ENCODE measurements at regions not wholly inside any gene's neighbourhood (a gene's known extent, or its start where the extent isn't known, plus 50 kb on each side); places are given as distances from the start of the nearest gene placed in this dataset.

- no peak for TF ChIP-seq CTCF (IDR thresholded peaks at IDR 0.05; ENCODE audit: control insufficient read depth, extremely low read depth, insufficient read depth)
- H3K4me3 ChIP-seq (ENCODE audit: low read depth, low read length), result no peak overlapping the region
- no peak for DNase-seq (ENCODE audit: low read depth)
Observed at GRCh38 chr1:5632814-5633213, 359.4 kb downstream of the NPHP4 start.

- no peak for DNase-seq (ENCODE audit: low read depth)
- TF ChIP-seq CTCF (IDR thresholded peaks at IDR 0.05; ENCODE audit: control insufficient read depth, extremely low read depth, insufficient read depth), result no peak
Observed at GRCh38 chr1:5632224-5632623, 360.0 kb downstream of the NPHP4 start.

GRCh38 chr1:5628416-5628815 is 363.8 kb downstream of the NPHP4 start:
- no peak overlapping the region for H3K4me3 ChIP-seq (ENCODE audit: low read depth, low read length)
- TF ChIP-seq CTCF (IDR thresholded peaks at IDR 0.05; ENCODE audit: control insufficient read depth, extremely low read depth, insufficient read depth), result no peak
- no peak for DNase-seq (ENCODE audit: low read depth)

More at GRCh38 chr1:5632224-5632623, 360.0 kb downstream of the NPHP4 start:
- H3K4me3 ChIP-seq (ENCODE audit: low read depth, low read length), result no peak overlapping the region

GRCh38 chr1:5623399-5623798 is 368.8 kb downstream of the NPHP4 start:
- TF ChIP-seq CTCF (IDR thresholded peaks at IDR 0.05; ENCODE audit: control insufficient read depth, extremely low read depth, insufficient read depth), result no peak
- no peak overlapping the region for H3K4me3 ChIP-seq (ENCODE audit: low read depth, low read length)
- no peak for DNase-seq (ENCODE audit: low read depth)

GRCh38 chr1:5622412-5622811 is 369.8 kb downstream of the NPHP4 start:
- H3K4me3 ChIP-seq (ENCODE audit: low read depth, low read length), result no peak overlapping the region
- no peak for TF ChIP-seq CTCF (IDR thresholded peaks at IDR 0.05; ENCODE audit: control insufficient read depth, extremely low read depth, insufficient read depth)
- DNase-seq (ENCODE audit: low read depth), result no peak

- no peak for DNase-seq (ENCODE audit: low read depth)
- H3K4me3 ChIP-seq (ENCODE audit: low read depth, low read length), result no peak overlapping the region
- TF ChIP-seq CTCF (IDR thresholded peaks at IDR 0.05; ENCODE audit: control insufficient read depth, extremely low read depth, insufficient read depth), result no peak
Observed at GRCh38 chr1:5621692-5622091, 370.5 kb downstream of the NPHP4 start.

GRCh38 chr1:5620997-5621396 is 371.2 kb downstream of the NPHP4 start:
- peak; percentile 17 for DNase-seq (ENCODE audit: low read depth)
- peak; percentile 63 for TF ChIP-seq CTCF (IDR thresholded peaks at IDR 0.05; ENCODE audit: control insufficient read depth, extremely low read depth, insufficient read depth)
- no peak overlapping the region for H3K4me3 ChIP-seq (ENCODE audit: low read depth, low read length)
